GM21576 (cell line): ENCODE measurements at regions not wholly inside any gene's neighbourhood (a gene's known extent, or its start where the extent isn't known, plus 50 kb on each side); places are given as distances from the start of the nearest gene placed in this dataset.
"Not testable (repeated sequence)": the region's sequence is repeated elsewhere in the genome, so short reads cannot be mapped to it uniquely, and the experiment has no call there.

Experiments used
- ATAC-seq: cut with Tn5 transposase; IDR thresholded peaks from one replicate; pipeline ENCODE4 v1.9.1; 2021; ENCODE audit warnings: mild to moderate bottlenecking, moderate library complexity; ENCODE audit not compliant: unreplicated experiment

DNA sequence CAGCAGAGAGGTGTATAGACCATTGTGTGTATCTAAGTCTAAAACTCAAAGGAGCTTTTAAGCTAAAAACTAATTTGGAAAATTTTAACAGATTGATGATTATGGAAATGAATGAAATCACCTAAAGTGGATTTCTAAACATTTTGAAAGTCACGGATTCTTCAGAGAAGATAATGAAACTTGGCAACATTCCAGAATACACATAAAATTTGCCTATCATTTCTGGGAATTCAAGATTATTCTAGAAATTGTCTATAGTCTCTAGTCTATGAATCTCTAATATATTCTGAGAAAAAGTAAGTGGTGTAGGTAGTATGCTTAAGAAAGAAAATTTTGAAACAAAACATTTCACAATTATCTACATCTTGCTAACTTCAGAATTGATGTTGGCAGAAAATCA is 1117.9 kb upstream of the CNTN5 start:
- ATAC-seq = no peak

DNA sequence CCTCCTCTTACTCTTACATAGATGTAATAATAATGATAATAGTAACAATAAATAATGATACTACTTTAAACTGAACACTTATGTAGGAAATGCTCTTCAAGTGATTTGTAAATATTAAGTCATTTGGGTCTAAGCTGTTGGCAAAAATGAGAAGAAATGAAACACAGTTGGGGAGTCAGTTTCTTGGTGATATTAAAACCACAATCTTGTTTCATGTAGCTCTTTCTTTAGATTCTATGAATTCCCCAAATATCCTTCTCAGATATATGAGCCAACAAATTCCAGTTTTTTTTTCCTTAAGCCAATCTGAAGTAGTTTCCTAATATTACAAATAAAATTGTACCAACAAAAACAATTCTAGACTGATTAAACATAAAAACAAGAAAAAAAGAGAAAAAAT is 1115.6 kb upstream of the CNTN5 start:
- ATAC-seq = no peak

DNA sequence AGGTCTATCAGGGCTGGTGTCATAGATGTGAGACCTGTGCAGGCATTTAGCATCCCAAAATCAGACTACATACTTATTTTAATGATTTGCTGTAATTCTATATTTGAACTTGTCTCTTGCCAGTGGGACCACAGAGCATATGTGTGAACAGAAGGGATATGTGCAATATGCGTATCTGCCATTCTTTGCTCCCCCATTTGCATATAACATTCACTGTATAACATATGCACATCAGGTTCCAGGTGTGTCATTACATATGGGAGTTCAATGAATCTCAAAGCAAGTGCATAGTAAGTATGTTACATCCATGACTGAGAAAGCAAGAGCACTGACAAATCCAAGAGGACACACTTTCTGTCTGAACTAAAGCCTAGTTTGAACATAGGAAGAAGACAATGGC is 1115.1 kb upstream of the CNTN5 start:
- ATAC-seq = no peak

GRCh38 chr11:97908354-97908753 is 1112.4 kb upstream of the CNTN5 start:
- ATAC-seq = no peak

- ATAC-seq = no peak
Observed at GRCh38 chr11:97909614-97910399, 1110.9 kb upstream of the CNTN5 start.

DNA sequence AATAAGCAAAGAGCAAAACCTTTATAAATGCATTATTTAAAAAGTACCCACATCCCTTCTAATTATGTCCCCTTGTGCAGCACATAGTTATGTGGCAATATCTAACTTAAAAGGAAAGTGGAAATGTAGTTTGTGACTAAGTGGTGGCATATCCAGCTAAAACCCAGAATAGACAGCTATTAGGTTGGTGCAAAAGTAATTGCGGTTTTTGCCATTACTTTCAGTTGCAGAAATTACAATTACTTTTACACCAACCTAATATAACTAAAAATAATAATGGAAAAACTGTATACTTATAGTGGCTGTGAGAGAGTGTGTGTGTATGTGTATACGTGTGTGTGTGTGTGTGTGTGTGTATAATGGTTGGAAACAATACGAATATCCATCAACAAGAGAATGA is 1108.1 kb upstream of the CNTN5 start:
- no peak for ATAC-seq

DNA sequence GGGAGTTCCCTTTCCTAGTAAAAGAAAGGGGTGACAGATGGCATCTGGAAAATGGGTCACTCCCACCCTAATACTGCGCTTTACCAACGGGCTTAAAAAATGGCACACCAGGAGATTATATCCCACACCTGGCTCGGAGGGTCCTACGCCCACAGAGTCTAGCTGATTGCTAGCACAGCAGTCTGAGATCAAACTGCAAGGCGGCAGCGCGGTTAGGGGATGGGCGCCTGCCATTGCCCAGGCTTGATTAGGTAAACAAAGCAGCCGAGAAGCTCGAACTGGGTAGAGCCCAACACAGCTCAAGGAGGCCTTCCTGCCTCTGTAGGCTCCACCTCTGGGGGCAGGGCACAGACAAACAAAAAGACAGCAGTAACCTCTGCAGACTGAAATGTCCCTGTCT is 1097.8 kb upstream of the CNTN5 start:
- ATAC-seq = not testable (repeated sequence)

GRCh38 chr11:97934572-97935208 is 1086.1 kb upstream of the CNTN5 start:
- ATAC-seq = no peak

GRCh38 chr11:97937501-97937900 is 1083.2 kb upstream of the CNTN5 start:
- ATAC-seq = no peak

DNA sequence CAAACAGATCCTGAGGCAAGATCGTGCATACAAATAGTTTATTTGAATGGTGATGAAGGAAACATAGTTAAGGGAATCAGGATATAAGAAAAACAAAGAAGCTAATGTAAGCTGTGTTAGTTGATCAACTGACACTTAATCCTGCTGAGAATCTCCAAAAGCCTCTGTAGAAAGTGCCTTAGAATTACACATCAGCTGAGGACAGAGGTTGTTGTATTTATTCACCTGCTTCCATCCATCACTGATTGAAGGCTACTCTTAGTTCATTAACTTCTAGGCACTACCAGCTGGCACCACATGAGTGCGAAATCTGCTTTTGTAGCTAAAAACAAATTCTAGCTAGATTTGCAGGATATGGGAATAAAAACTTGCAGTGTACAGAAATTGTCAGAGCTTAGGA is 1082.0 kb upstream of the CNTN5 start:
- ATAC-seq = no peak

- ATAC-seq = no peak
Observed at GRCh38 chr11:97943493-97943892, 1077.3 kb upstream of the CNTN5 start.

- ATAC-seq = no peak
Observed at GRCh38 chr11:97948793-97949192, 1072.0 kb upstream of the CNTN5 start.

DNA sequence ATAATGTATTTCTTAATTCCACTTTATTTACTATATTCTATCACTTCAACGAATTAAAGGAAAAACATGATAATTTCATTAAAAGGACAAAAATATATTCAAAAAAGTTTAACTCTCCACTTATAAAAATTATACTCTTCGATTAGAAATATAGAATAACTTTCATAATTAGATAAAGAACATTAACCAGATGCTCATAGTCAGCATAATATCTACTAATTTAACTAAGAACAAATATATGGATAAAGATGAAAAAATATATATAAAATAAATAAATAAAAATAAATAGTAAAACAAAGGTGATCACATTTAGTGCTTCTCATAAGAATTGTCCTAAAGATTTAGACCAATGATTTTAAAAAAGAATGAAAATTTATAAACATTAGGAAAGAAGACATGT is 1065.2 kb upstream of the CNTN5 start:
- ATAC-seq = no peak

GRCh38 chr11:97956904-97957303 is 1063.8 kb upstream of the CNTN5 start:
- no peak for ATAC-seq

- no peak for ATAC-seq
Observed at GRCh38 chr11:97961431-97961830, 1059.3 kb upstream of the CNTN5 start.

DNA sequence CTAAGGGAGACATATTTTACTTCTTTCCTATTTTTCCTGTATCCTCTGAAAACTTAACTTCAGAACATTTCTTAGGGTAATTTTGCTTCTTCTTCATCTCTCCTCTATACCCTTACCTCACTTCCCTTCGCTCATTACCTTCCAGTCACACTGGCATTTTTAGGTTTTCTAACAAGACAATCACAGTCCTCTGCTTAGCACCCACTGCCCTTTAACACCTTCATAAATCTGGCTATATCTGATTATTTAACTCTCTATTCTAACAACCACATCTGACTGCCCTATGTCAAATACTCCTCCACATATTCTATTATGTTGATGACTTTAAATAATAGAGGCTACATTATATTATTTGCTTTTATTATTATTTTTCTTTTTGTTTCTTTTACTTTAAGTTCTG is 1058.0 kb upstream of the CNTN5 start:
- ATAC-seq = no peak

GRCh38 chr11:97963528-97964331 is 1057.0 kb upstream of the CNTN5 start:
- no peak for ATAC-seq

DNA sequence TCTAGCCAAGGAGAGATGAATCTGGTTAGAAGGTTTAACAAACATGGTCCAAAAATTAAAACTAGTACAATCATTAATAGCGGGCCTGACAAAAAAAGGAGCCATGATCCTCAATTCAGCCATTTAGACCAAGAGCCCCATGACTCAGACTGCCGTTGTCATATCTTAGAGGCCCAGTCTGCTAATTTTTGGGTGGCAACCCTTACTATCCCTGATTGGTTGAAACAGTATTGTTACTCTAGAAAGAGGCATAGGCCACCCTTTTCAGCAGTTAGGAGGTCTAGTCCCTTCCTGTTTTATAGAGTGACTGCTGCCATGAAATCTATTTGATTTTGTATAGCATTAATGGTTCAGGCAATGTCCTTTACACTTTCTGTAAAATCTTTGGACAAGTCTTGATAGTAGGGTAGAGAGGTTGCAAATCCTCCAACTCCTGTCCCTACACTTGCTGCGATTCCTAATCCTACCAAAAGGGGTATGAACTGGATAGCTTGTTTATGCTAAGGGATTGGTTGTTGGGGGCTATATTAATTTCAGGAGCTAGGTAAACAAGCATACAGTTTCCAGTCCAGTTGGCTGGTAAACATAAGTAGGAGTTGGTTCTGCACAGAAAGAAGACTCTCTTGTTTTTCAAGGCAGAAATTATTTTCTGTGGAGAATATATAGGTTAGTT is 1056.3 kb upstream of the CNTN5 start:
- no peak for ATAC-seq

- ATAC-seq = no peak
Observed at GRCh38 chr11:97965849-97966646, 1054.7 kb upstream of the CNTN5 start.

- ATAC-seq = no peak
Observed at GRCh38 chr11:97966901-97967300, 1053.8 kb upstream of the CNTN5 start.
